Urinary bladder (tissue), 3 donors: ENCODE measurements at regions not wholly inside any gene's neighbourhood (a gene's known extent, or its start where the extent isn't known, plus 50 kb on each side); places are given as distances from the start of the nearest gene placed in this dataset.

Experiments
- DNase-seq: peaks from one replicate; pipeline ENCODE4 v3.0.0-alpha.2; 2015; ENCODE audit errors: extremely low spot score
- H3K27ac ChIP-seq: one replicate; pipeline ENCODE4 v1.5.1; 2013; ENCODE audit warnings: low read depth, mild to moderate bottlenecking, moderate library complexity
- H3K36me3 ChIP-seq: one replicate; pipeline ENCODE4 v1.6.1; 2013; ENCODE audit warnings: mild to moderate bottlenecking, moderate library complexity; ENCODE audit not compliant: insufficient read depth
- H3K4me1 ChIP-seq: one replicate; pipeline ENCODE4 v1.6.1; 2013; ENCODE audit warnings: mild to moderate bottlenecking, moderate library complexity; ENCODE audit not compliant: insufficient read depth
- H3K4me3 ChIP-seq: one replicate; pipeline ENCODE4 v1.5.1; 2013; ENCODE audit warnings: low read depth, low read length
- WGBS: extraction: QIAGEN DNeasy Blood & Tissue Kit; methylation state at CpG from one replicate; pipeline ENCODE4 v1.1.7; 2013; 5-methylcytosine and 5-hydroxymethylcytosine counted together
- donor health status: healthy with polysubstance abuse.
- donor health status: healthy.

DNA sequence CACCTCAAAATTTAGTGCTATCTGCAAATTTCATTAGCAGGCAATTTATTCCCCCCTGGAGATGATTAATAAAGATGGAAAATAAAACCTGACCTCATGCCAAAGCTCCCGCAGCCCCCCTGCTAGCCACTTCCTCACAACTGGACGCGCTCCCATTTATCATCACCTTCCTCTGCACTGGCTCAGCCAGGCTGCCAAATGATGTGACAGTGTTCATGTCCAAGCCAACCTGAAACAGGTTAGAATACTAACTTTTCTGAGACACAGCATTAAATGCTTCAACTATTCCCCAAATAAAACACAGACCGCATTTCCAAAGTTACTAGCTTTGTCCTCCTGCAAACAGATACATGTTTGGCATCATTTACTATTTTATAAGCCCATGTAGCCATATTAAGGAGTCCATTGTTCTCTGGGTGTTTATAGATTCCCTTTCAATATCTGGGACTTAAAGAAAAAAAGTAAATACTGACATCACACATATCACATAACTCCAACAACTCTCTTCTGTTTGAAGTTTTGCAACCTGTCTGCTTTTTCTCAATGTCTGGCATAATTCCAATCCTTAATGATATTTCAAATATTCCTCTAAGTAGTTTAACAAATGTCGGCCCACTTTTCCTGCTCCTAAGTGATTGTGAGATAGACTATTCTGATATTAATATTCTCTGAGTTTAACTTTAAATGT lies 829.7 kb upstream of the FAT3 start:
- no peaks in the 10 kb centered on the region for H3K36me3 ChIP-seq
- no peak for DNase-seq
- H3K27ac ChIP-seq, result no peak overlapping the region
- 20% methylated on average over 5 of the region's 5 CpGs for WGBS
- no peak overlapping the region for H3K4me3 ChIP-seq
- no peaks in the 10 kb centered on the region for H3K4me1 ChIP-seq

DNA sequence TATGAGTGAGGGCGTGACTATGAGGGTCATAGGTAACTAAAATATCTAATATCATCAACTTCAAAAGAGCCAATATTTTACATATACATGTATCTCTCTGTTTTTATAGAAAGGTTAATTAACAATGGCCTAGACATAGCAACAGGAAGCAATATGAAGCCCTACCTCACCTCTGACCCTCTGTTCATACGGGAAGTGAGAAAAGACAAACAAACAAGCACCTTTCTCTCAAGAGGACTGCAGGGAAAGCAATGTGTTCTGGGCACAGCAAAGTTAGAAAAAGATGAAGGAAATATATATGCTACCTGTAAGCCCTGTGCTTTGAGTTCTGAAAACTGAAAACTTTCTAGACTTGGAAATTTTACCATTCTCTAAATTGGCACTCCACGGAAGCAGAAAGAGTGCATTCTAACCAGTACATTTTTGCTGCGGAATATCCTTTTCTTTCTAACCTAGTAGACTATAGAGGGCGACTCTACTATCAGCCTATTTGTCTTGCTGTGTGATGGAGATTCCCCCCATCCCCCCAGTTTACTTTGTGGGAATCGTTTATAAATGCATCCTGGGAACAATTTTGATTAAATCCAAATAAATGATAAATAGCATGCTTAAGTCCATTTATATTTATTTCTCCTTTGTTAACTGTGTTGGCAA lies 830.4 kb upstream of the FAT3 start:
- no peak overlapping the region for H3K27ac ChIP-seq
- 74% methylated on average over 6 of the region's 6 CpGs for WGBS
- no peak for DNase-seq

DNA sequence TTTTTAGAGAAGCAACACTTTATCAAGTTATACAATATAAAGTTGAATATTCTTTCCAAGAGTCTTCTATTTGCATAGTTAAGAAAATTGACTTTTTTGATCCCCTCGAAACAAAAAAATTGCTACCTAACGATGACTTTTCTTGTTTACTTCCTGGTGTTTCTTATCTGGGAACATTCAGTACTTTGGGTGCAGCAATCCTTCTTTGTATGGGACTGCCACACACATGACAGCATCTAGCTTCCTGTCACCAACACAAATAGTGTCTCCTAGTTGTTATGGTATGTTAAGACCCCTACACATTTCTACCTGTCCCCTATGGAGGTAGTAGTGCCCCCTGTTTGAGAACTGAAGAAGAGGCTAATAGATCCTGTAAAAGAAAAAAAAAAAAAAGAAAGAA lies 841.7 kb upstream of the FAT3 start:
- 72% methylated on average over 2 of the region's 2 CpGs for WGBS
- Histone ChIP-seq H3K4me1 (no peaks in the 10 kb centered on the region), H3K27ac (no peak overlapping the region), H3K4me3 (no peak overlapping the region), H3K36me3 (no peaks in the 10 kb centered on the region)
- no peak for DNase-seq

More for the DNA sequence above, 830.4 kb upstream of the FAT3 start:
- no peaks in the 10 kb centered on the region for H3K36me3 ChIP-seq
- H3K4me1 ChIP-seq, result no peaks in the 10 kb centered on the region
- H3K4me3 ChIP-seq, result no peak overlapping the region

DNA sequence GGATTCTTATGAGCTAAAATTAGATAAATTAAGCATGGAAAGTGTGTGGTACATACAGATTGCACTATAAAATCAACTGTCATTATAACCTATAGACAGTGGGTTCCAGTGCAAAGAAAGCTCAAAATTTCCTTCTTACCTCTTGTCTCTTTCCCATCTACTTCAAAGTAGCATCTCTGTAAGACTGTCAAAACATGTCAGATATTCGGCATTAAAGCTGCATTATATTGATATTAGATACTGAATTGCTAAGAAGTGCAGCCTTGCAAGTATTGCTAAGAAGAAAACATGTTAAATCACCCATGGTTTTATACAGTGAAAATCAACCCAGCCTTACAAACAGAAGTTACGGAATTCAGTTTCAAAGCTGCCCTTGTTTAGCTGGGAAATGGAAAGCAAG lies 849.8 kb upstream of the FAT3 start:
- DNase-seq, result no peak
- WGBS, result 84% methylated on average over 2 of the region's 2 CpGs
- H3K4me3 ChIP-seq, result no peak overlapping the region
- H3K36me3 ChIP-seq, result no peaks in the 10 kb centered on the region
- no peak overlapping the region for H3K27ac ChIP-seq
- H3K4me1 ChIP-seq, result no peaks in the 10 kb centered on the region

DNA sequence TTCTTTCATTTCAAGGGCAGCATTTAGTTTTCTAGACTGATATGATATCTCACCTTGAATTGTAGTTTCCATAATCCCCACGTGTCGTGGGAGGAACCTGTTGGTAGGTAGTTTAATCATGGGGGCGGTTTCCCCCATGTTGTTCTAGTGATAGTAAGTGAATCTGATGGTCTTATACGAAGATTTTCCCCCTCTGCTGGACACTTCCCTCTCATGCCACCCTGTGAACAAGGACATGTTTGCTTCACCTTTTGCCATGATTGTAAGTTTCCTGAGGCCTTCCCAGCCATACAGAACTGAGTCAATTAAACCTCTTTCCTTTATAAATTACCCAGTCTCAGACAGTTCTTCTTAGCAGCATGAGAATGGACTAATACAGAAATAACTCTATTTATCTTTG lies 851.1 kb upstream of the FAT3 start:
- no peak overlapping the region for H3K4me3 ChIP-seq
- no peaks in the 10 kb centered on the region for H3K36me3 ChIP-seq
- 84% methylated on average over 4 of the region's 4 CpGs for WGBS
- H3K27ac ChIP-seq, result no peak overlapping the region
- H3K4me1 ChIP-seq, result no peaks in the 10 kb centered on the region
- no peak for DNase-seq

DNA sequence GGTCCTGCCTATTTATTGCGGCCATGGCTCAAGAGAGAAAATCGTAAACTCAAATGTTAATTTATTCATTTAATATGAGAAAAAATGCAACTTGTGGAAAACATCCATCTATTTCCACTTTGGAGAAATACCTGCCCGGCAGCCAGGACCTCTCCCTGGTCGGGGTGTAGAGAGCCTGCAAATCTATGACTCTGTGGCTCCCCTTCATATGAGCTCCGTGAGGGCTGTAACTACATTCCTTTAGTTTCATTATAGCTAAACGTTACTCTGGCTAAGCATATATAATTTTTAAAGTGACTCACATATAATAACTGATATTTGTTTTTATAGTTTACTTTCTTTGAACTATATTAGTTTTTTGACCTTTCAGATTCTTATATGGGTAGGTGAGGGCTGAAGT lies 857.8 kb upstream of the FAT3 start:
- Histone ChIP-seq H3K4me1 (no peaks in the 10 kb centered on the region), H3K36me3 (no peaks in the 10 kb centered on the region), H3K4me3 (no peak overlapping the region), H3K27ac (no peak overlapping the region)
- WGBS, result 86% methylated on average over 6 of the region's 6 CpGs
- no peak for DNase-seq

DNA sequence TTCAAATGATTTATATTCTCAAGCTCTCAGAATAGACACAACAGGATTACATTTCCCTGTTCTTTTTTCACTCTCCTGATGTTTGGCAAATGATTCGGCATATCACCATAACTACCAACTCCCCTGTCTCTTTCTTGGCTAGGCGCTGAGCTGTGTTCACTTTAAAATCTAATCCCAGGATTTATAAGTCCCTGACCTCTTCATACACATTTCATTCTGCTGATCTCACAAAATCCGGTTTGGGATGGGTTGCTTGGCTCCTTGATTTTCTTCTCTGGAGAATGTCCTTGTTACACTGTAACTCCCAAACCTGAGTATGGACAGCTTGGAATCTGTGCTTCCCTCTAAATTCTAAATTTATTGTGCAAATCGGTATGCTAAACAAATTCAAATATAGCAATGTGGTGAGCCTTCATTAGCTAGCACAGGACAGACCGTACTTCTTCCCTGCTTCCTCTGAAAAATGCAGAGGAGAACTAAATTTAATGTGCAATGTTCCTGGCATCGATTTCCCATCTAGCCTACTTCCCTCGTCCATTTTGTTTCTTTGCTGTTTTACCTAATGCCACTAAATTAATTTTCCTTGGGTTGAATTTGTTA lies 858.5 kb upstream of the FAT3 start:
- Histone ChIP-seq H3K4me1 (no peaks in the 10 kb centered on the region), H3K4me3 (no peak overlapping the region), H3K27ac (no peak overlapping the region), H3K36me3 (no peaks in the 10 kb centered on the region)
- DNase-seq, result no peak
- 27% methylated on average over 7 of the region's 7 CpGs for WGBS

DNA sequence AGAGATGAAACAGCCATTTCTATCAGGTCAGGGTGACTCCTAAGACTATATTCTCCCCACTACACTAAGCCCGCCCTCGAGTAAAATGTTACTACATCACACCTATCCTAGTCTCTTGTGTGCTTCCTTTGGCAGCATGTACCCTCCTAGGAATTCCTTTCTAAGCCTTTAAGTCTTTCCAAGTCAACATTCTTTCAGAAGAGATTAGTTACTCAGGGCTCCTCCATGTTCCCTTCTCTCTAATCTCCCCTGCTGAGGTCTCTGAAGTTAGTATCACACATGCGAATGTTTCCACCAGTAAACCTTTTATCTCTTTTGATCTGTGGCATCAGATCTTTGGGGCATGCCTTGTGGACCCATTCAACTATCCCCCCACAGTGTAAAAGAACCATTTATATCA lies 873.7 kb upstream of the FAT3 start:
- H3K27ac ChIP-seq, result no peak overlapping the region
- WGBS, result 39% methylated on average over 3 of the region's 3 CpGs
- H3K4me3 ChIP-seq, result no peak overlapping the region
- H3K36me3 ChIP-seq, result no peaks in the 10 kb centered on the region
- H3K4me1 ChIP-seq, result no peaks in the 10 kb centered on the region
- DNase-seq, result no peak

DNA sequence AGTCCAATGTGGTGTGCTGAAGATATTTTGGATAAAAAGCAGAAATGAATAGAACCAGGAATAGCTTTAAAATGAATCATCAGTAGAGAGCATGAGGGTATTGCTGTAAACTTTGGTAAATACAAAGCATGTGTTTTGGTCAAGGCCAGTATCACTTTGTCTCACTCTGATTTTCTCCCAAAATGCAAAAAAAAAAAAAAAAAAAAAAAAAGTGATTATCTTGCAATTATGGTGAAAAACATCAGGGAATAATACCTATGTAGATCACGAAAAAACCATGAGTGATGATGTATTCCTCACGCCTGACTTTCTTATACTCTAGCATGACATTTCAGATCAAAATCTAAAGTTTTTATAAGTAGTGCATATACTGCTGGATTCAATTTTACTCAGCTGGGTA lies 897.9 kb upstream of the FAT3 start:
- Histone ChIP-seq H3K36me3 (no peaks in the 10 kb centered on the region), H3K4me3 (no peak overlapping the region), H3K4me1 (no peaks in the 10 kb centered on the region), H3K27ac (no peak overlapping the region)
- WGBS, result 85% methylated on average over 2 of the region's 2 CpGs
- no peak for DNase-seq

DNA sequence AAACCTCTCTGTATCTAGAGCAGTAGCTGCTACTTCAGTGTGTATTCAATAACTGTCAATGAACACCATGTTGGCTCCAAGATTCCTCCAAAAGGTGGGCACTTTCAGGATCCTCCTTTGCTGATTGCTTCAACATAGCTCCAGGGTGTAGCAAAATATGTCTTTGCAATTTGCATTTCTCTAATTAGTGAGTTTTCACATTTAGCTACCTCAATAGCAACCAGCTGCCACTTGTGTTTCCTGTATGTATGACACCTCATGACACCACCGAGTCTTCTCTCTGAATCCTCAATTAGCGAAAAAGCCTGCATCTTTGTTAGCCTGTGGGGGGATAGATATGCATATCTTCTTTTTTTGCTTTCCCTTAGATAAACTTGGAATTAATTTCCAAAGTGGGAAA lies 898.3 kb upstream of the FAT3 start:
- Histone ChIP-seq H3K36me3 (no peaks in the 10 kb centered on the region), H3K4me1 (no peaks in the 10 kb centered on the region), H3K4me3 (no peak overlapping the region), H3K27ac (no peak overlapping the region)
- 89% methylated on average over 2 of the region's 2 CpGs for WGBS
- no peak for DNase-seq

DNA sequence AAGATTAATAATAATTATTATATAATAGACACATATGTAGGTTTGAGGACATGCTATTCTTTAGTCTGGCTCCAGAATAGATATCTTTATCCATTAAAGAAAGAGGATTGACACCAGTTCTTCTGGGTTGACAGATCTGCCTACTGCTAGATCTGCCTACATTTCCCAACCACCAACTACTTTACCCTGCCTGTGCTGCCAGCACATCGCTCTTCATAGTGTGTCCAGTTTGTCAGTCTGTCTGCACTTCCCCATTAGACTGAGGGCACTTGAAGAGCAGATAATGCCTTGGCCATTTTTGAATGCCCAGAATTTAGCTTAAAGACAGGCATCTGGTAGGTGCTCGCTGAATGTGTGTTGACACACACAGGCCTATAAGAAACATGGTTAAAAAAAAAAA lies 910.1 kb upstream of the FAT3 start:
- no peaks in the 10 kb centered on the region for H3K4me1 ChIP-seq
- no peak for DNase-seq
- WGBS, result 84% methylated on average over 2 of the region's 2 CpGs
- H3K36me3 ChIP-seq, result no peaks in the 10 kb centered on the region
- no peak overlapping the region for H3K4me3 ChIP-seq
- no peak overlapping the region for H3K27ac ChIP-seq

DNA sequence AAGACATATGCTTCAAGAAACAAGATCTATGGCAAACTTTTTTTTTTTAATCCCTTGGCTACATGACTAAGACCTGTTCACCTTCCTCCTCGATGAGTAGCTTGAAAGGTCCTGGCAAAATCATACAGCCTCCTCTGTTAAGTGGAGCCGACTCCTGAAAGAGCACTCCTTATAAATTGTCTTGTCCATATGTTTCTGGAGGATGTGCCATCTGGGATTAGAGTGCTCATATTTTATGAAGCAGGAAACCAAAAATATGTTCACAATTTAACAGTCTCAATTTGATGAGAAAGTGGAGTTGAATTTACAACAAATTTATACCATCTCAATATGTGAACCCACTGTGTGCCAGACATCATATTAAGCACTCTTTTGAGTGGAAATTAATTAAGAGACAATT lies 912.1 kb upstream of the FAT3 start:
- 49% methylated on average over 2 of the region's 2 CpGs for WGBS
- no peaks in the 10 kb centered on the region for H3K36me3 ChIP-seq
- DNase-seq, result no peak
- no peaks in the 10 kb centered on the region for H3K4me1 ChIP-seq
- no peak overlapping the region for H3K4me3 ChIP-seq
- H3K27ac ChIP-seq, result no peak overlapping the region

DNA sequence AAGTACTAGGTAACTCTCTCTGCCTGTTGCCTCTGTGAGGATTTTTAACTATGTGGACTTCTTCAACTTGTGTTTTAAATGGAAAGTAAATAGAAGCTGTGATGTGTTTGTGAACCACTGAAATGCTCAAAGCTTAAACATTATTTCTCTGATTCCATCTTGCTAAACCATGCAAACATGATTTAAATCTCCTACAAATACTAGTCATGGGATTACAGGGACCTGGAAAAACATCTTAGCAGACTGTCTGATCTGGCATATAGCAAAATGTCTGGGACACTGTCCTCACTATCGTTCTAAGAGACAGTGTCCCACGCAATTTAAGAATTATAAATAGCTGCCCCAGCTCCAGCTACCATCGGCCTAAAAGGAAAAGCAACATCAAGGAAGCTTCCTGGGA lies 914.5 kb upstream of the FAT3 start:
- DNase-seq, result no peak
- 54% methylated on average over 3 of the region's 3 CpGs for WGBS
- no peaks in the 10 kb centered on the region for H3K36me3 ChIP-seq
- no peaks in the 10 kb centered on the region for H3K4me1 ChIP-seq
- H3K27ac ChIP-seq, result no peak overlapping the region
- H3K4me3 ChIP-seq, result no peak overlapping the region

DNA sequence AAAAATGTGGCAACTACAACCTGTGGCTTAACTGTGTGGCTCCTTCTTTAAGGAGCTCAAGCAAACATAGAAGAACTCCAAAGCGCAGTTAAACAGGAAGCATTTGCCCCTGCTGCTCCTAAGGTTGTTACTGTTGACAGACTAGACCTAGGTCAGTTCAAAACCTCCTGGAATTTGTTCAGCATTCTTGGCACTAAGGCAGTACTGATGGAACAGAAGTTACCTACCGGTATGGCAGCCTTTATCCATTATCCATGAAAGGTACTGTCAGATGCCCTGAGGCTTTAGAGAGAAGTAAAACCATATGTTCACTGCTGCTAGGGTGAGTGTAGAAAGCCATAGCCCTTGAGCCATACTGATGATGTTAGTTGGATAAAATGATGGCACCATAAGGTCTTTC lies 916.5 kb upstream of the FAT3 start:
- Histone ChIP-seq H3K36me3 (no peaks in the 10 kb centered on the region), H3K4me1 (no peaks in the 10 kb centered on the region), H3K4me3 (no peak overlapping the region), H3K27ac (no peak overlapping the region)
- 72% methylated on average over 2 of the region's 2 CpGs for WGBS
- DNase-seq, result no peak
